ENCODE measurements at regions not wholly inside any gene's neighbourhood (a gene's known extent, or its start where the extent isn't known, plus 50 kb on each side); places are given as distances from the start of the nearest gene placed in this dataset.

GRCh38 chr10:59962756-59963155 is 56.4 kb upstream of the CCDC6 start:
- no peak for DNase-seq
- no peak overlapping the region for H3K4me3 ChIP-seq (ENCODE audit: low read depth, low read length)
- H3K36me3 ChIP-seq (replicated peaks): no peaks in the 10 kb centered on the region
- in situ Hi-C loops (cut with HindIII; ENCODE audit: low pct_ligation_motif_present, low sequenced_read_pairs): no loop called here
- H3K27me3 ChIP-seq (replicated peaks): no peaks in the 10 kb centered on the region
- TF ChIP-seq CTCF (IDR thresholded peaks at IDR 0.05; ENCODE audit: low read depth, low read length, missing control alignments): no peak
- no peak overlapping the region for H3K27ac ChIP-seq

GRCh38 chr10:59960751-59961150 is 54.4 kb upstream of the CCDC6 start:
- in situ Hi-C loops (cut with HindIII; ENCODE audit: low pct_ligation_motif_present, low sequenced_read_pairs): no loop called here

GRCh38 chr10:59959504-59960018 is 53.2 kb upstream of the CCDC6 start:
- H3K27me3 ChIP-seq (replicated peaks): no peaks in the 10 kb centered on the region
- H3K4me3 ChIP-seq (ENCODE audit: low read depth, low read length): no peak overlapping the region
- no peak for DNase-seq
- no peaks in the 10 kb centered on the region for H3K36me3 ChIP-seq (replicated peaks)
- no peak overlapping the region for H3K27ac ChIP-seq
- in situ Hi-C loops (cut with HindIII; ENCODE audit: low pct_ligation_motif_present, low sequenced_read_pairs): no loop called here
- no peak for TF ChIP-seq CTCF (IDR thresholded peaks at IDR 0.05; ENCODE audit: low read depth, low read length, missing control alignments)

More at GRCh38 chr10:59960751-59961150, 54.4 kb upstream of the CCDC6 start:
- H3K4me3 ChIP-seq (ENCODE audit: low read depth, low read length): no peak overlapping the region
- TF ChIP-seq CTCF (IDR thresholded peaks at IDR 0.05; ENCODE audit: low read depth, low read length, missing control alignments): no peak
- no peak overlapping the region for H3K27ac ChIP-seq
- no peaks in the 10 kb centered on the region for H3K36me3 ChIP-seq (replicated peaks)
- no peak for DNase-seq
- no peaks in the 10 kb centered on the region for H3K27me3 ChIP-seq (replicated peaks)

GRCh38 chr10:59958882-59959281 is 52.5 kb upstream of the CCDC6 start:
- TF ChIP-seq CTCF (IDR thresholded peaks at IDR 0.05; ENCODE audit: low read depth, low read length, missing control alignments): no peak
- Histone ChIP-seq H3K36me3 (replicated peaks) (no peaks in the 10 kb centered on the region), H3K4me3 (ENCODE audit: low read depth, low read length) (no peak overlapping the region), H3K27ac (no peak overlapping the region), H3K27me3 (replicated peaks) (no peaks in the 10 kb centered on the region)
- no peak for DNase-seq
- in situ Hi-C loops (cut with HindIII; ENCODE audit: low pct_ligation_motif_present, low sequenced_read_pairs): no loop called here

- TF ChIP-seq CTCF (IDR thresholded peaks at IDR 0.05; ENCODE audit: low read depth, low read length, missing control alignments): no peak
- DNase-seq: no peak
- Histone ChIP-seq H3K27ac (no peak overlapping the region), H3K4me3 (ENCODE audit: low read depth, low read length) (no peak overlapping the region), H3K36me3 (replicated peaks) (no peaks in the 10 kb centered on the region), H3K27me3 (replicated peaks) (no peaks in the 10 kb centered on the region)
- in situ Hi-C loops (cut with HindIII; ENCODE audit: low pct_ligation_motif_present, low sequenced_read_pairs): no loop called here
Observed at GRCh38 chr10:59957975-59958374, 51.6 kb upstream of the CCDC6 start.

Measured in brain microvascular endothelial cell (primary cell).